ENCODE measurements at regions not wholly inside any gene's neighbourhood (a gene's known extent, or its start where the extent isn't known, plus 50 kb on each side); places are given as distances from the start of the nearest gene placed in this dataset.
A peak's percentile ranks its signal among the peaks of the same experiment; 100 is the strongest.

- Histone ChIP-seq H3K36me3 (ENCODE audit: insufficient read depth, low read length) (no peaks in the 10 kb centered on the region), H2AFZ (ENCODE audit: low read depth, low read length) (no peak overlapping the region), H3K27me3 (ENCODE audit: insufficient read depth, low read length, poor library complexity) (peaks cover 5% of the 10 kb centered on the region), H3K9ac (ENCODE audit: low read depth, low read length) (no peak overlapping the region), H3K4me3 (ENCODE audit: low read depth in 1 of 2, low read length in 2 of 2) (no peak overlapping the region), H3K9me3 (ENCODE audit: insufficient read depth, low read length, severe bottlenecking) (no peaks in the 10 kb centered on the region), H4K20me1 (ENCODE audit: insufficient read depth, low read length) (no peaks in the 10 kb centered on the region), H3K4me1 (ENCODE audit: insufficient read depth, low read length) (no peaks in the 10 kb centered on the region), H3K27ac (ENCODE audit: low read length) (no peak overlapping the region), H3K4me2 (ENCODE audit: insufficient read depth, low read length) (no peak overlapping the region), H3K79me2 (ENCODE audit: insufficient read depth, low read length) (no peaks in the 10 kb centered on the region)
- ATAC-seq (ENCODE audit: insufficient read depth, low read depth) = no peak
- no peak for DNase-seq
- TF ChIP-seq CTCF (IDR thresholded peaks at IDR 0.05; ENCODE audit: borderline replicate concordance, extremely low read depth, low read length, poor library complexity, severe bottlenecking) = no peak
Measured at GRCh38 chr11:15912291-15912690, 444.1 kb downstream of the SOX6 start.

- H3K27me3 ChIP-seq (ENCODE audit: insufficient read depth, low read length, poor library complexity) = peaks cover 5% of the 10 kb centered on the region
- no peaks in the 10 kb centered on the region for H3K4me1 ChIP-seq (ENCODE audit: insufficient read depth, low read length)
- no peak overlapping the region for H2AFZ ChIP-seq (ENCODE audit: low read depth, low read length)
- H3K79me2 ChIP-seq (ENCODE audit: insufficient read depth, low read length) = no peaks in the 10 kb centered on the region
- ATAC-seq (ENCODE audit: insufficient read depth, low read depth) (no peak), DNase-seq (no peak)
- no peak overlapping the region for H3K4me3 ChIP-seq (ENCODE audit: low read depth in 1 of 2, low read length in 2 of 2)
- H3K4me2 ChIP-seq (ENCODE audit: insufficient read depth, low read length) = no peak overlapping the region
- no peaks in the 10 kb centered on the region for H3K9me3 ChIP-seq (ENCODE audit: insufficient read depth, low read length, severe bottlenecking)
- no peaks in the 10 kb centered on the region for H3K36me3 ChIP-seq (ENCODE audit: insufficient read depth, low read length)
- no peaks in the 10 kb centered on the region for H4K20me1 ChIP-seq (ENCODE audit: insufficient read depth, low read length)
- H3K9ac ChIP-seq (ENCODE audit: low read depth, low read length) = no peak overlapping the region
- TF ChIP-seq CTCF (IDR thresholded peaks at IDR 0.05; ENCODE audit: borderline replicate concordance, extremely low read depth, low read length, poor library complexity, severe bottlenecking) (no peak), EZH2 (IDR thresholded peaks at IDR 0.05; ENCODE audit: borderline replicate concordance, low read depth, low read length, severe bottlenecking) (no peak)
- H3K27ac ChIP-seq (ENCODE audit: low read length) = no peak overlapping the region
Measured at GRCh38 chr11:15912825-15913224, 443.5 kb downstream of the SOX6 start.

- Histone ChIP-seq H3K27ac (ENCODE audit: low read length) (no peak overlapping the region), H3K27me3 (ENCODE audit: insufficient read depth, low read length, poor library complexity) (peaks cover 5% of the 10 kb centered on the region), H3K4me2 (ENCODE audit: insufficient read depth, low read length) (no peak overlapping the region), H3K36me3 (ENCODE audit: insufficient read depth, low read length) (no peaks in the 10 kb centered on the region), H3K9me3 (ENCODE audit: insufficient read depth, low read length, severe bottlenecking) (no peaks in the 10 kb centered on the region), H2AFZ (ENCODE audit: low read depth, low read length) (no peak overlapping the region), H3K4me3 (ENCODE audit: low read depth in 1 of 2, low read length in 2 of 2) (no peak overlapping the region), H4K20me1 (ENCODE audit: insufficient read depth, low read length) (no peaks in the 10 kb centered on the region), H3K79me2 (ENCODE audit: insufficient read depth, low read length) (no peaks in the 10 kb centered on the region), H3K4me1 (ENCODE audit: insufficient read depth, low read length) (no peaks in the 10 kb centered on the region), H3K9ac (ENCODE audit: low read depth, low read length) (no peak overlapping the region)
- TF ChIP-seq EZH2 (IDR thresholded peaks at IDR 0.05; ENCODE audit: borderline replicate concordance, low read depth, low read length, severe bottlenecking) = no peak
- TF ChIP-seq CTCF (IDR thresholded peaks at IDR 0.05; ENCODE audit: borderline replicate concordance, extremely low read depth, low read length, poor library complexity, severe bottlenecking) = peak; percentile 16
- no peak for ATAC-seq (ENCODE audit: insufficient read depth, low read depth)
- no peak for DNase-seq
Measured at GRCh38 chr11:15913261-15913660, 443.1 kb downstream of the SOX6 start.
